ENCODE measurements at regions not wholly inside any gene's neighbourhood (a gene's known extent, or its start where the extent isn't known, plus 50 kb on each side); places are given as distances from the start of the nearest gene placed in this dataset.

- no peak for TF ChIP-seq GATA1 (IDR thresholded peaks at IDR 0.05; ENCODE audit: low read depth, low read length)
These were observed 175.8 kb upstream of the GLRA1 start for GRCh38 chr5:152100462-152100861.

DNA sequence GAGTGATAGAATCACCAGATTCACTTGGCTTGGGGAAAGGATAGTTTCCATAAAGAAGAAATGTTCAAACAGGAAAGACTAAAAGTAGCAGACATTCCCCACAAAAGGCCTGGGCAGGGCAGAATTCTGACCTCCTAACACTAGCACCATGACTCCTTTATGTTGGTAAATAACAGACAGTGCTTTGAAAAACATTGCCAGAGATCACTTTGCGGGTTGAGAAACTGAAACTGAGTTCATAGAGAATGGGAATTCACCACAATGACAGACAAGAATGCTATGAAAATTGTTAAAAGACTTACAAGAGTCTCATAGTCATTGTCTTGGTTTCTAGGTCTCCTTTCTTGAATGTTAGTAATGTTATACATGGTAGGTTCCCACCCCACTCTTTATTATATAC is 172.5 kb upstream of the GLRA1 start:
- no peak for TF ChIP-seq GATA1 (IDR thresholded peaks at IDR 0.05; ENCODE audit: low read depth, low read length)
- TF ChIP-seq POLR2A (IDR thresholded peaks at IDR 0.05; ENCODE audit: low read length) = no peak
- DNase-seq = no peak

More at GRCh38 chr5:152100462-152100861, 175.8 kb upstream of the GLRA1 start:
- no peak for DNase-seq

GRCh38 chr5:152094716-152095115 is 170.1 kb upstream of the GLRA1 start:
- TF ChIP-seq GATA1 (IDR thresholded peaks at IDR 0.05; ENCODE audit: low read depth, low read length) (no peak), POLR2A (IDR thresholded peaks at IDR 0.05; ENCODE audit: low read length) (no peak)
- no peak for DNase-seq

- DNase-seq = no peak
- no peak for TF ChIP-seq GATA1 (IDR thresholded peaks at IDR 0.05; ENCODE audit: low read depth, low read length)
- TF ChIP-seq POLR2A (IDR thresholded peaks at IDR 0.05; ENCODE audit: low read length) = no peak
These were observed 169.4 kb upstream of the GLRA1 start for GRCh38 chr5:152094060-152094459.

DNA sequence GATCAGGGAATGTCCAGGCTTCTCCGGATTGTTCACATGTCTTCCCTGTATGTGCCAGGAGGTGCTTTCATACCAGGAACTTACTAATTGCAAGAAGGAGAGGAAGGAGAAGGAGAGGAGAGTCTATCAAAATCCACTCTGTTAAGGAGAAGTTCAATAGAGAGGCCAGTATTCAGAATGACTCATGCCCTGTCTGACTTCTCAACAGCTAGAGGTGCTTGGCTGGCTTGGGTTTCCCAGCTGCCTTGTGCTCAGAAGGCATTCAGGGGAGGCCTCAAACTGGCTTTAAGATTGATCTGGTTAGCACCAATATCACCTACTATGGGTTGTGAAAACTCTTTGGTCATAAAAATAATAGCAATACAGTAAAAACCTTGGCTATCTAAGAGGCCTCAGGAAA is 167.9 kb upstream of the GLRA1 start:
- no peak for DNase-seq
- no peak for TF ChIP-seq GATA1 (IDR thresholded peaks at IDR 0.05; ENCODE audit: low read depth, low read length)
- no peak for TF ChIP-seq POLR2A (IDR thresholded peaks at IDR 0.05; ENCODE audit: low read length)

DNA sequence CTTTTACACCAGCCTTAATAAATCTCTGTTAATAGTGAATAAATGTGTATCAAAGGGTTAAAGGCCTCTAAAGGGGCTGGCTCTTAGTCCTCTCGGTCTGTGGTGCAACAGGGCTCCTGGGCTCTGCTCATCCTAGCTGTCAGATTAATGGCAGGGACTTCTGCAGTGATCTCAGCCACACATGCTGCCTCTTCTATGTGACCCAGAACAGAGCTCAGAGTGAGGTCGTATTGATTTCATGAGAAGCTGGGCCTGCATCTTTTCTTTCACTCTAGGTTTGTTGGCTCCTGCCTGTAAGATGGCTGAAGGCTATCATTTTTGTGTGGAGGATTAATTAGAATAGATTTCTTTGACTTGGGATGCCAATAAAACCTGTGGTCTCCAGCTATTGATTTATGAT is 165.0 kb upstream of the GLRA1 start:
- DNase-seq = no peak
- TF ChIP-seq GATA1 (IDR thresholded peaks at IDR 0.05; ENCODE audit: low read depth, low read length) (no peak), POLR2A (IDR thresholded peaks at IDR 0.05; ENCODE audit: low read length) (no peak)

- DNase-seq = no peak
- no peak for TF ChIP-seq GATA1 (IDR thresholded peaks at IDR 0.05; ENCODE audit: low read depth, low read length)
- no peak for TF ChIP-seq POLR2A (IDR thresholded peaks at IDR 0.05; ENCODE audit: low read length)
These were observed 162.0 kb upstream of the GLRA1 start for GRCh38 chr5:152086668-152087067.

- TF ChIP-seq POLR2A (IDR thresholded peaks at IDR 0.05; ENCODE audit: low read length) = no peak
- TF ChIP-seq GATA1 (IDR thresholded peaks at IDR 0.05; ENCODE audit: low read depth, low read length) = no peak
- DNase-seq = no peak
These were observed 159.8 kb upstream of the GLRA1 start for GRCh38 chr5:152084476-152084875.

DNA sequence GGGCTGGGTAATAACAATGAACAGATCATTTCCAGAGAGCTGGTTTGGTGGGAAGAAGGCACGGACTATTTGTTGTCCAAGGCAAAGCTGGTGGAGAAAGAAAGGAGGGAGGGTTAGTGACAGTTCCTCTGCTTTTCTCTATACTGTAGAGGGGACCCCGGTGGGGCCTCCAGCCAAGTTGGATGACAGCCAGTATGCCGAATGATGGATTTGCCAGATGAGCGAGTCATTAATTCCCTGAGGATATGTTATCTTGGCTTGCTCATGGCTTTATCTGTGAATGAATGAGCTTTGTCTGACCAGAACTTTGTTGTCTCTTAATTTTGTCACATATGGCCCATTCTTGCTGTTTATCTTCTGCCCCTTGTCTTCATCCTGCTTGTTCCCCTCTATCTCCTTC is 158.6 kb upstream of the GLRA1 start:
- DNase-seq = no peak
- TF ChIP-seq GATA1 (IDR thresholded peaks at IDR 0.05; ENCODE audit: low read depth, low read length) (no peak), POLR2A (IDR thresholded peaks at IDR 0.05; ENCODE audit: low read length) (no peak)

DNA sequence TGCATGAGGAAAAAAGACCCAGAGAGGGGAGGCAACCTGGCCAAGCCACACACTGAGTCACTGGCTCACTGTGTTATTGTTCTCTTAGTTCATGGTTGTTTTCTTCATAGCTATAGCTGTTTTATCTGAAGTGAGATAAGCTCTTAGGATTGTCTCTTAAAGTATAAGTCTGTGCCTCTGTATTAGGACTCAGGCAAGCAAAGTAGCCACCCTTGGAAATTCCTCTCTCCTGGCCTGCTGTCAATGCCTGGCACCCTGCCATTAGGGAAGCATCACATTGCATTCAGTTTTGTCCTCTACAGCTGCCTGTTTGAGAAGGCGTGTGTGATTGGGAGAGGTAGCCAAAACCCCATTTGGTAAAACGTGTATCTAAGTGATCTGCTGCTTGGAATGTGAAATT is 147.4 kb upstream of the GLRA1 start:
- no peak for TF ChIP-seq POLR2A (IDR thresholded peaks at IDR 0.05; ENCODE audit: low read length)
- no peak for TF ChIP-seq GATA1 (IDR thresholded peaks at IDR 0.05; ENCODE audit: low read depth, low read length)
- no peak for DNase-seq

DNA sequence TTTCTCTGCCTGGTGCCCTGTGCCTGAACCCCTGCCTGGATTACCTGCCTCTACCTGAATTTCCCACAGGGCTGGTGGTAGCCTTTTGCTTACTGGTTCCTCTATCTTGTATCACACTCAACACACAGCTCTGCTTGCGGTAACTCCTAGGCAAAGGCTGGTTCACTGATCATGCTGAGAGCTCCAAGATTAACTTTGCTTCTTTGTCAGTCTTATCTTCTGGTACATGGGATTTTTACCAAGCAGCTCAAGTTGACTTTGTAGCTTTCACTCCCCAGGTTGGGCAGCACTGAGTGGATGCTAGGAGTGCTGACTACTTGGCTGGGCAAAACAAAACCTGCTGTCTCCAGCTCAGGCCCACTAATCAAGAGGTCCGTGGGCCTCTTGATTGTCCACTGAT is 145.9 kb upstream of the GLRA1 start:
- TF ChIP-seq GATA1 (IDR thresholded peaks at IDR 0.05; ENCODE audit: low read depth, low read length) (no peak), POLR2A (IDR thresholded peaks at IDR 0.05; ENCODE audit: low read length) (no peak)
- no peak for DNase-seq

DNA sequence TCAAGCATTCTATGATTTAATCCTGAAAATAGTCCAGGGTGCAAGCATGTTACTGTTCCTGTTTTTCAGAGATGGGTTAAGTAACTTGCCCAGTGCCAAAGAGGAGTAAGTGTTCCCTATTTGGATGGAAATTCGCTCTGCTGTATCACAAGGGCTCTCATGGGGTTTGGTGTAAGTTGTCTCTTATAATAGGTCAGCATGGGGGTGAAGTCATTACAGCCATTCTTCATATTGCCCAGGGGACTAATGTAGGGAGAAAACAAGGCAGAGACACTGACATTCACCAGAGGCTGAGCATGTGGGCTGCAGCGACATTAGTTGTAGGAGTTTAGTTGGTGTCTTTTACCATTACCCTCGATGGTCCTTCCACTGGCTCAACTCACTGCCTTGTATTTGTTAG is 142.1 kb upstream of the GLRA1 start:
- TF ChIP-seq POLR2A (IDR thresholded peaks at IDR 0.05; ENCODE audit: low read length) (no peak), GATA1 (IDR thresholded peaks at IDR 0.05; ENCODE audit: low read depth, low read length) (no peak)
- DNase-seq = no peak

DNA sequence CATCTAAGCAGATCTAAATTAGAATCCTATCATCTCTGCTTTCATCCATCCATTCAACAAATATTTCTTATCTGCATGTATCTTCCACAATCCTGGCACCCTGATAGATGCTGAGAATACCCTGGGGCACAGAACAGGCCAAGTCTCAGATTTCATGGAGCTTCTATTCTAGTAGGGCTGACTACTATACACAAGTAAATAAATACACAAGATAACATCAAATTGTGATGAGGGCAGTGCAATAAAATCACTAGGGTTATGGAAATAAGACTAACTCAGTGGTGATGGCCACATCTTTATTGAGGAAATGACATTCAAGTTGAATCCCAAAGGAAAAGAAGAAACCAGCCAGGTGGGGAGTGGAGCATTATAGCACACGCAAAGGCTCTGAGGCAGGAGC is 138.4 kb upstream of the GLRA1 start:
- TF ChIP-seq GATA1 (IDR thresholded peaks at IDR 0.05; ENCODE audit: low read depth, low read length) (no peak), POLR2A (IDR thresholded peaks at IDR 0.05; ENCODE audit: low read length) (no peak)
- no peak for DNase-seq

DNA sequence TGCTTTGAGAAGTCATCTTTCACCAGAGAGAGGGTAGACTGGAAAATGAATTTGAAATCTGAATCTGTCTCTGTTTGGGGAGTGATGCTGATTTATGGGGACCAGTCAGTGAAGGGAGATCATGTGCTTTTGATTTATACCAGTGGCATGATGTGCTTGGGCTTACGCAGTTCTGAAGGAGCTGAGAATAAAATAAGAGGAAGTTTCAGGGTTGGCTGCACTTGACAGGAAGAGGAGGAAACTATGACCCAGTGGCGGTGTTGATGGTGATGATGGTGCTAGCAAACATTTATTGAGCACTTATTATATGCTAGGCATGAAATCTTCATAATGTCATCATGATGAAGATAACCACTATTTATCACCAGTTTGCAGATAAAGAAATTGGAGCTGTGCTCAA is 136.4 kb upstream of the GLRA1 start:
- DNase-seq = no peak
- TF ChIP-seq GATA1 (IDR thresholded peaks at IDR 0.05; ENCODE audit: low read depth, low read length) (no peak), POLR2A (IDR thresholded peaks at IDR 0.05; ENCODE audit: low read length) (no peak)

- TF ChIP-seq POLR2A (IDR thresholded peaks at IDR 0.05; ENCODE audit: low read length) (no peak), GATA1 (IDR thresholded peaks at IDR 0.05; ENCODE audit: low read depth, low read length) (no peak)
- DNase-seq = no peak
These were observed 133.6 kb upstream of the GLRA1 start for GRCh38 chr5:152058267-152058666.

DNA sequence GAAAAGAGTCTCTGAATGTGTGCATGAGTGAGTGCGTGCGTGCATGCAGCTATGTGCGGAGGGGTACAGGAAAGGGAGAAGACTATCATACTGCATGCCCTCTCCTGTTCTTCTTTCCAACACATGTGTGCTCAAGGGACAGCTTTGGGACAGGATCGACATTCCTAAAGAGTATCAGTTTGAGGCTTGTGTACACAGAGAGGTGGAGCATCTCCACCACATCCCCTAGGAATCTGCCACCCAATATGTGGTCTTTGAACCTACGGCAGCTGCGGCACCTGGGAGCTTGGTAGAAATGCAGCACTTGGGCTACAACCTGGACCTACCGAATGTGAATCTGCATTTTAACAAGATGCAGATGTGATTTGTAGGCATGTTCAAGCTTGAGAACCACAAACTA is 132.3 kb upstream of the GLRA1 start:
- no peak for TF ChIP-seq POLR2A (IDR thresholded peaks at IDR 0.05; ENCODE audit: low read length)
- no peak for TF ChIP-seq GATA1 (IDR thresholded peaks at IDR 0.05; ENCODE audit: low read depth, low read length)
- no peak for DNase-seq

Data from erythroblast (primary cell).